Spleen (tissue), 7 donors: ENCODE measurements at regions not wholly inside any gene's neighbourhood (a gene's known extent, or its start where the extent isn't known, plus 50 kb on each side); places are given as distances from the start of the nearest gene placed in this dataset.

Source experiments
- CTCF ChIP-seq, 11 experiments: fragments of 200-600 bp in 7 of 11; fragments of 450-650 bp in 4 of 11; sonication (generic) in 4 of 11; IDR thresholded peaks in 8 of 11; conservative IDR thresholded peaks in 3 of 11; 1 replicate in 7 of 11; 2 replicates in 4 of 11; pipeline versions ENCODE4 v1.4.0 to v1.8.0; 2016 to 2021; ENCODE audit warnings: antibody characterized with exemption in 11 of 11, inconsistent platforms in 4 of 11, mild to moderate bottlenecking in 1 of 11
- POLR2A ChIP-seq, 3 donors: fragments of 450-650 bp; IDR thresholded peaks; one replicate each; pipeline ENCODE4 v1.5.1; 2017; ENCODE audit warnings: antibody characterized with exemption in 3 of 3, mild to moderate bottlenecking in 1 of 3
- donor health status: DM: no; HTN: no; CAD: no; lungs with moderate emphysema.
- donor health status: DM: no; HTN: no; CAD: no.
- donor health status: DM: no; HTN: no; CAD: no.

GRCh38 chr12:114916541-114916940 is 232.6 kb upstream of the TBX3 start:
- TF ChIP-seq POLR2A (IDR thresholded peaks at IDR 0.05) (no peak), CTCF (IDR thresholded peaks at IDR 0.05 in 8 of 11, conservative IDR thresholded peaks at IDR 0.05 in 3 of 11) (no peak)
